22Rv1 (cell line): ENCODE measurements at regions not wholly inside any gene's neighbourhood (a gene's known extent, or its start where the extent isn't known, plus 50 kb on each side); places are given as distances from the start of the nearest gene placed in this dataset.

Experiments used
- ZFX ChIP-seq: fragments of 450-650 bp; IDR thresholded peaks from 2 replicates; pipeline ENCODE4 v1.6.1; 2017; ENCODE audit warnings: antibody characterized with exemption, borderline replicate concordance
- TF ChIP-seq, protein P1 (sequence below): fragments of 450-650 bp; IDR thresholded peaks from 2 replicates; pipeline ENCODE4 v1.5.1; 2017; ENCODE audit warnings: mild to moderate bottlenecking

DNA sequence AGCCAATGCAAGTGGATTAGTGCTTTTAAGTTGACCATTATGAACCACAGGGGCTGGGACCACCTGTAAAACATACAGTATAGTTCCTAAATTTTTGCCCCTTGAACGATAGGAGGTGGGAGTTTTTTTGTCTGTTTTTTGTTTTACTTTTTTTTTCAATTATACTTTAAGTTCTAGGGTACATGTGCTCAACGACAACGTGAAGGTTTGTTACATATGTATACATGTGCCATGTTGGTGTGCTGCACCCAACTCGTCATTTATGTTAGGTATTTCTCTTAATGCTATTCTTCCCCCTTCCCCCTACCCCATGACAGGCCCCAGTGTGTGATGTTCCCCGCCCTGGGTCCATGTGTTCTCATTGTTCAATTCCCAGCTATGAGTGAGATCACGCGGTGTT lies 1797.9 kb upstream of the PIK3C3 start:
- TF ChIP-seq, protein P1, sequence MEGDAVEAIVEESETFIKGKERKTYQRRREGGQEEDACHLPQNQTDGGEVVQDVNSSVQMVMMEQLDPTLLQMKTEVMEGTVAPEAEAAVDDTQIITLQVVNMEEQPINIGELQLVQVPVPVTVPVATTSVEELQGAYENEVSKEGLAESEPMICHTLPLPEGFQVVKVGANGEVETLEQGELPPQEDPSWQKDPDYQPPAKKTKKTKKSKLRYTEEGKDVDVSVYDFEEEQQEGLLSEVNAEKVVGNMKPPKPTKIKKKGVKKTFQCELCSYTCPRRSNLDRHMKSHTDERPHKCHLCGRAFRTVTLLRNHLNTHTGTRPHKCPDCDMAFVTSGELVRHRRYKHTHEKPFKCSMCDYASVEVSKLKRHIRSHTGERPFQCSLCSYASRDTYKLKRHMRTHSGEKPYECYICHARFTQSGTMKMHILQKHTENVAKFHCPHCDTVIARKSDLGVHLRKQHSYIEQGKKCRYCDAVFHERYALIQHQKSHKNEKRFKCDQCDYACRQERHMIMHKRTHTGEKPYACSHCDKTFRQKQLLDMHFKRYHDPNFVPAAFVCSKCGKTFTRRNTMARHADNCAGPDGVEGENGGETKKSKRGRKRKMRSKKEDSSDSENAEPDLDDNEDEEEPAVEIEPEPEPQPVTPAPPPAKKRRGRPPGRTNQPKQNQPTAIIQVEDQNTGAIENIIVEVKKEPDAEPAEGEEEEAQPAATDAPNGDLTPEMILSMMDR: no peak
- no peak for TF ChIP-seq ZFX
